Effector memory CD4-positive, alpha-beta T cell (primary cell): ENCODE measurements at regions not wholly inside any gene's neighbourhood (a gene's known extent, or its start where the extent isn't known, plus 50 kb on each side); places are given as distances from the start of the nearest gene placed in this dataset.
"Not testable (repeated sequence)": the region's sequence is repeated elsewhere in the genome, so short reads cannot be mapped to it uniquely, and the experiment has no call there.

Experiments used
- DNase-seq, 3 donors: peaks; one replicate each; pipeline ENCODE4 v3.0.0-alpha.2; 2020
- H3K27ac ChIP-seq: 2 replicates; pipeline ENCODE4 v1.7.0; 2013; ENCODE audit warnings: mild to moderate bottlenecking, low read length, moderate library complexity; ENCODE audit not compliant: insufficient read depth, poor library complexity, severe bottlenecking
- H3K27me3 ChIP-seq: replicated peaks from 2 replicates; pipeline ENCODE4 v1.7.0; 2013; ENCODE audit warnings: mild to moderate bottlenecking, low read length; ENCODE audit not compliant: insufficient read depth, control insufficient read depth, poor library complexity, severe bottlenecking
- H3K36me3 ChIP-seq: 2 replicates; pipeline ENCODE4 v1.7.0; 2013; ENCODE audit warnings: mild to moderate bottlenecking, low read length, moderate library complexity; ENCODE audit not compliant: control insufficient read depth, insufficient read depth
- H3K4me1 ChIP-seq: 2 replicates; pipeline ENCODE4 v1.7.0; 2013; ENCODE audit warnings: low read length, mild to moderate bottlenecking; ENCODE audit not compliant: control insufficient read depth, insufficient read depth, poor library complexity, severe bottlenecking
- H3K4me3 ChIP-seq: 2 replicates; pipeline ENCODE4 v1.7.0; 2013; ENCODE audit warnings: low read length, low read depth, mild to moderate bottlenecking; ENCODE audit not compliant: insufficient read depth, poor library complexity, severe bottlenecking
- H3K9me3 ChIP-seq: 2 replicates; pipeline ENCODE4 v1.7.0; 2013; ENCODE audit warnings: mild to moderate bottlenecking, low read length, moderate library complexity; ENCODE audit not compliant: control insufficient read depth

DNA sequence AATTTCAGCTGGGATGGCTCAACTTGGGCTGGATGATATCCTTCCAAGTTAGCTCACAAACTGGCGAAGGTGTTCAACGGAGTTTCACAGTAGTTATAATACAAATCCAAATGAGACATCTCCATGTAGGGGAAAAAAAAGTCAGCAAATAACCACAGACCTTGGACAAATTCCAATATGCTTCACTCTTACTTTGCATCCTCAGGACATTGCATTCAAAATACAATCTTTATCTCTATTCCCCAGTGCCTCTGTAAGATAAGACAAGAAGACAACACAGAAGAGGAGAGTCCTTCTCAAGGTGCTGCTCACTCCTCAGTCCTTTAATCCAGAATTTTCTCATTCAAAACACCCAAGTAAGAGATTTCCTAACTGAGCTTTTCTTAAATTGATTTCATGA, 1797.7 kb downstream of the MRPL39 start:
- Histone ChIP-seq H3K36me3 (no peaks in the 10 kb centered on the region), H3K27me3 (no peaks in the 10 kb centered on the region), H3K4me1 (no peaks in the 10 kb centered on the region), H3K9me3 (no peaks in the 10 kb centered on the region), H3K27ac (no peak overlapping the region), H3K4me3 (no peak overlapping the region)
- DNase-seq: no peak

DNA sequence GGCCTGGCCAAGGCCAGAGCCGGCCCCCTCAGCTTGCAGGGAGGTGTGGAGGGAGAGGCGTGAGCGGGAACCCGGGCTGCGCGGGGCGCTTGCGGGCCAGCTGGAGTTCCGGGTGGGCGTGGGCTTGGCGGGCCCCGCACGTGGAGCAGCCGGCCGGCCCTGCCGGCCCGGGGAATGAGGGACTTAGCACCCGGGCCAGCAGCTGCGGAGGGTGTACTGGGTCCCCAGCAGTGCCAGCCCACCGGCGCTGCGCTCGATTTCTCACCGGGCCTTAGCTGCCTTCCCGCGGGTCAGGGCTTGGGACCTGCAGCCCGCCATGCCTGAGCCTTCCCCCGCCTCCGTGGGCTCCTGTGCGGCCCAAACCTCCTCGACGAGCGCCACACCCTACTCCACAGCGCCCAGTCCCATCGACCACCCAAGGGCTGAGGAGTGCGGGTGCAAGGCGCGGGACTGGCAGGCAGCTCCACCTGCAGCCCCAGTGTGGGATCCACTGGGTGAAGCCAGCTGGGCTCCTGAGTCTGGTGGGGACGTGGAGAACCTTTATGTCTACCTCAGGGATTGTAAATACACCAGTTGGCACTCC, 1800.2 kb downstream of the MRPL39 start:
- not testable (repeated sequence) for H3K4me1 ChIP-seq, H3K27ac ChIP-seq, H3K27me3 ChIP-seq, DNase-seq, H3K36me3 ChIP-seq, H3K9me3 ChIP-seq, H3K4me3 ChIP-seq

DNA sequence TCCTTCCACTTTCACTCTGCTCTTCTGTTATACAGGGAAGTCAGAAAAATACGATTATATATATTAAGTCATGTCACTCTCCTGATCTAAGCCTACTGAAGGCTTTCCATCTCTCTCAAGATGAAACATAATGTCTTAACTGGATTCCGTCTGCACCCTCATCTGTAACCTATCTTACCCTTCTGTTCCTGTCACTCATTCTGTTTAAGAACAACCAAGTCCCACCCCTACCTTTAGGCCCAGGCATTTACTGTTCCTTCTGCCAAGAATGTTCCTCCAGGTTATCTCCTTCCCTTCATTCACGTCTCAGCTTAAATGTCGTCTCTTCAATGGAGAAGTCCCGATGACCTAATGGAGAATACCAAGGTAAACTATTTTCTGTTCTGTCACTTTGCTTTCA, 1802.4 kb downstream of the MRPL39 start:
- H3K4me1 ChIP-seq: no peaks in the 10 kb centered on the region
- no peaks in the 10 kb centered on the region for H3K9me3 ChIP-seq
- no peak for DNase-seq
- no peak overlapping the region for H3K27ac ChIP-seq
- H3K4me3 ChIP-seq: no peak overlapping the region
- H3K36me3 ChIP-seq: no peaks in the 10 kb centered on the region
- no peaks in the 10 kb centered on the region for H3K27me3 ChIP-seq

DNA sequence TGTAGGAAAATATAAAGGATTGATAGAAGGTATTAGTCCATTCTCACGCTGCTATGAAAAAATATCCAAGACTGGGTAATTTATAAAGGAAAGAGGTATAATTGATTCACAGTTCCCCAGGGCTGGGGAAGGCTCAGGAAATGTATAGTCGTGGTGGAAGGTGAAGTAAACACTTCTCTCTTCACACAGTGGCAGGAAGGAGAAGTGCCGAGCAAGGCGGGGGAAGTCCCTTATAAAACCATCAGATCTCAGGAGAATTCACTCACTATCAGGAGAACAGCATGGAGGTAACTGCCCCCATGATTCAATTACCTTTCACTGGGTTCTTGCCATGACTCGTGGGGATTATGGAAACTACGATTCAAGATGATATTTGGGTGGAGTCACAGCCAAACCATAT, 1806.0 kb downstream of the MRPL39 start:
- Histone ChIP-seq H3K27me3 (no peaks in the 10 kb centered on the region), H3K4me3 (no peak overlapping the region), H3K4me1 (no peaks in the 10 kb centered on the region), H3K9me3 (no peaks in the 10 kb centered on the region), H3K27ac (no peak overlapping the region), H3K36me3 (no peaks in the 10 kb centered on the region)
- DNase-seq: no peak

DNA sequence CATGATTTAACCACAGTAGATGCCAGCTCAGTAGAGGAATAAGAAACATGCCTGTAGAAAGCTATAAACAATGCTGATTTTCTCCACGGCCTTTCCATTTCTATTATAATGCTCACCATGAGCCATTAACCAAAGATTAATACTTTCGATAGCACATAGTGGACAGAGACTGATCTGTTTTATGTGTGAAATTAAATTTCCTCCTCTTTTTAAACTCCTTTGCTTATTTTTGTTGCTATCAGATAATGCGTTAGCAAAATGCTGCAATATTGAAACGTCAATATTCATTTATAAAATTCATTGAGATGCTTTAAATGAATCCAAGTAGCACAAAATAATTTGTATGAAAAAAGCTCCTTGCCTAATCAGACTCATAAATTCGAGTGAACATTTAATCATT, 1807.9 kb downstream of the MRPL39 start:
- Histone ChIP-seq H3K4me3 (no peak overlapping the region), H3K27ac (no peak overlapping the region), H3K27me3 (no peaks in the 10 kb centered on the region), H3K9me3 (no peaks in the 10 kb centered on the region), H3K36me3 (no peaks in the 10 kb centered on the region), H3K4me1 (no peaks in the 10 kb centered on the region)
- DNase-seq: no peak

DNA sequence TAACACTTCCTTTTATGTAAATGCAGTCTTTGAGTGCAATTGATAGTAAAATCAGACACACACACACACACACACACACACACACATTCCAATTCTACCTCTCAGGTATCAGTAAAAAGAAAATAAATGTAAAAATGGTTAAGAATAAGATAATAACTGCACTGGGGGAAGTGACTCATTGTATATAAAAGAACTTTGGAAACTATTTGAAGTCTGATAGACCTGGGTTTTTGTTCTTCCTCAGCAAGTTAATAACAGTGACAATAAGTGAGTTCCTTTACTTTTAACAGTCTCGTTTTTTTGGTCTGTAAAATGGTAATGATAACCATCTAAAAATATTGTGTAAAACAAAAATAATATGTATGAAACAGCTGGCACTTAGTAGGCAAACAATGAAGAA, 1815.0 kb downstream of the MRPL39 start:
- Histone ChIP-seq H3K36me3 (no peaks in the 10 kb centered on the region), H3K27me3 (no peaks in the 10 kb centered on the region), H3K4me1 (no peaks in the 10 kb centered on the region), H3K9me3 (no peaks in the 10 kb centered on the region), H3K4me3 (no peak overlapping the region), H3K27ac (no peak overlapping the region)
- no peak for DNase-seq

DNA sequence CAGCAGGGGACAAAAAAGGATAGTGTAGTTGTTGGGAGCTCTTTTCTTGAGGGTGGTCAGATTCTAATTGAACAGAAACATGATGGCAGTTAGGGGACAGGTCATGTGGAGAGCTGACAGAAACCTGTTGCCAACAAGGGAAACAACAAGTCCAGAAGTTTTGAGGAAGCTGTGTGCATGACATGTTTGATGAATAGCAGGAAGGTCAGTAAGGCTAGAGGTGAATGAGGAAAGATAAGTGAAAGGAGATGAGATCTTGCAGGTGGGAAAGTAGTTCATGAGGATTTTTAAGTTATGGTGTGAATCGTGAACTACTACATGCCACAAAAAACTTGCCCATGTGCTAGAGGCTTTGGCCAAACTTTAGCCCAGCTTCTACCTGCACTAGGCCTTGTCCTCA, 1817.4 kb downstream of the MRPL39 start:
- no peaks in the 10 kb centered on the region for H3K36me3 ChIP-seq
- no peak overlapping the region for H3K4me3 ChIP-seq
- no peaks in the 10 kb centered on the region for H3K4me1 ChIP-seq
- no peak for DNase-seq
- H3K27me3 ChIP-seq: no peaks in the 10 kb centered on the region
- no peaks in the 10 kb centered on the region for H3K9me3 ChIP-seq
- no peak overlapping the region for H3K27ac ChIP-seq

DNA sequence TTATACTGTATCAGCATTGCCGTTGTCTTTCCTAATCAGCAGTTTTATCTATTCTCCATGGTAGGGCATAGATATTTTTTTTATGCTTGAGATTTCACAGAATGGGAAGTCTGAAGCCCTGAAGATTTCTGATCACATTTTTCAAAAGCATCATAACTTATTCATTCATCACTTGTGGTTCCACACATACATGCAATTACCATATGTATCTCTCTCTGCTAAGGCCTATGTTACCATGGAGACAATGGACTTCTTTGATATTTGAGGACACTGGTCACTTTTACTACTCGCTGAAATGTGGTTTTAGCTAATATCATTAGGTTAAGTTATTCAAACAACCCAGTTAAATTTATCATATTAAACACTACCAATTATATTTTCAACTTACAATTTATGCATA, 1827.0 kb downstream of the MRPL39 start:
- no peak overlapping the region for H3K27ac ChIP-seq
- peaks cover 3% of the 10 kb centered on the region for H3K4me1 ChIP-seq
- H3K27me3 ChIP-seq: no peaks in the 10 kb centered on the region

DNA sequence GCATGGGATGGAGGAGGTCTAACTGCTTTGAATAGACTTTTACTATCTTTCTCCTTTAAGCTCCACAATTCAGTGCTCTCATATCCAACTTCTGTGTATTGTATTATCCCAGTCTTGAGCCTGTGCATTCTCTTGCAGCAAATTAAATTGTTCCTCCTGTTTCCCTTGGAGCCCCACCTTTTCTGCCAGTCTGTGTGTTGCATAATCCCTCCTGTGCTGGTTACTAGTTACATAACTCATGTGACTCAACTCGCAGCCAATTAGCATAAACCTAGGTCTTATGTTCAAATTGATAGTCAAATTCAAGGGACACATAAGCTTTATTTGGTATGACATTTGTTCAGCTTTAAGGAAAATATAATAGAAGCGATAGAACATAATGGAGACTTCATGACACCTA, 1863.5 kb downstream of the MRPL39 start:
- no peak for DNase-seq
- Histone ChIP-seq H3K27me3 (no peaks in the 10 kb centered on the region), H3K4me3 (no peak overlapping the region), H3K9me3 (no peaks in the 10 kb centered on the region), H3K4me1 (no peaks in the 10 kb centered on the region), H3K36me3 (no peaks in the 10 kb centered on the region), H3K27ac (no peak overlapping the region)

More for the DNA sequence above, 1827.0 kb downstream of the MRPL39 start:
- H3K36me3 ChIP-seq: no peaks in the 10 kb centered on the region
- no peak for DNase-seq
- no peaks in the 10 kb centered on the region for H3K9me3 ChIP-seq
- no peak overlapping the region for H3K4me3 ChIP-seq

DNA sequence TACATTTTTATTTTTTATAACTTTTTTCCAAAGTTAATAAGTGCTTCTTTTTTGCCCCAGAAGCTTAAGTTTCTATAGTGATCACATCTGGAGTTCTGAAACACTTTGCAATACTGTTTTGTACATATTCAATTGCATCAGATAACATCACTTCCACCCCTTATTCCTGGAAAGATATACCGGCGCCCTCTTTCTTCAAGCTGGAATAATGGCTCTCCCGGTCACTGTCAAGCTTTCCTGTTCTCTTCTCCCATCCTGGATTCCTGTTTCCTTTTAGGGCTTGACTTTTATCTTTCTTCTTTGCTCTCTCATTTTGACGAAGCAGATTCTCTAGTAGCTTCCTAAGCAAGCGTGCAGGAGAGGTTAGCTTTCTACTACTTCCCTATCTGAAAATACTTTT, 1866.8 kb downstream of the MRPL39 start:
- Histone ChIP-seq H3K27me3 (no peaks in the 10 kb centered on the region), H3K27ac (no peak overlapping the region), H3K4me1 (no peaks in the 10 kb centered on the region), H3K9me3 (no peaks in the 10 kb centered on the region), H3K4me3 (no peak overlapping the region), H3K36me3 (no peaks in the 10 kb centered on the region)
- DNase-seq: no peak

DNA sequence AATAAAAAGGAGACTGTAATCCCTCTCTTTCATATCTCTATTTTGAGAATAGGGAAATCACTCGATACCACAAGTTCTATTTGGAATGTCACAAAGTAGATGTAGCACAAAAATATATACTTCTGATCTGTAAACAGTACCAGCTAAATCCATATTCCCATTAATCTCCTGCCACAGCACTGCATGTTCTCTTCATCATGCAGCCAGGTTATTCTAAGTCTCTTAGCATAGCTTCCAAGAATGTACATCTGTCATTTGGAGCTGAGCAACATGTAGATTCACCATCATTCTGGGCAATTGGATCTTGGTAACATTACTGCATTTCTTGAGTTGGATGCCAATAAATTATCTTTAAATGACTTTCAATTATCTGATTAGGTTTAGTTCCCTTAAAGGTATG, 1874.5 kb downstream of the MRPL39 start:
- no peaks in the 10 kb centered on the region for H3K9me3 ChIP-seq
- H3K4me1 ChIP-seq: no peaks in the 10 kb centered on the region
- H3K27me3 ChIP-seq: no peaks in the 10 kb centered on the region
- DNase-seq: no peak
- H3K4me3 ChIP-seq: no peak overlapping the region
- no peaks in the 10 kb centered on the region for H3K36me3 ChIP-seq
- no peak overlapping the region for H3K27ac ChIP-seq
